IPS-11a (cell line): ENCODE measurements at regions not wholly inside any gene's neighbourhood (a gene's known extent, or its start where the extent isn't known, plus 50 kb on each side); places are given as distances from the start of the nearest gene placed in this dataset.

Experiments used
- H3K4me3 ChIP-seq: one replicate; pipeline ENCODE4 v1.5.1; 2013; ENCODE audit warnings: low read depth, low read length, control low read depth

GRCh38 chr2:64311948-64312621 lies 141.9 kb upstream of the LGALSL start:
- H3K4me3 ChIP-seq, result no peak overlapping the region

- H3K4me3 ChIP-seq, result no peak overlapping the region
Observed at GRCh38 chr2:64312622-64313397, 141.2 kb upstream of the LGALSL start.

- no peak overlapping the region for H3K4me3 ChIP-seq
Observed at GRCh38 chr2:64313398-64313723, 140.6 kb upstream of the LGALSL start.

- no peak overlapping the region for H3K4me3 ChIP-seq
Observed at GRCh38 chr2:64315291-64315960, 138.5 kb upstream of the LGALSL start.

GRCh38 chr2:64317707-64318475 lies 136.1 kb upstream of the LGALSL start:
- no peak overlapping the region for H3K4me3 ChIP-seq

GRCh38 chr2:64318476-64318748 lies 135.6 kb upstream of the LGALSL start:
- H3K4me3 ChIP-seq, result no peak overlapping the region

GRCh38 chr2:64319896-64320295 lies 134.1 kb upstream of the LGALSL start:
- no peak overlapping the region for H3K4me3 ChIP-seq

- no peak overlapping the region for H3K4me3 ChIP-seq
Observed at GRCh38 chr2:64322433-64322832, 131.5 kb upstream of the LGALSL start.

GRCh38 chr2:64323197-64323596 lies 130.8 kb upstream of the LGALSL start:
- no peak overlapping the region for H3K4me3 ChIP-seq

GRCh38 chr2:64324746-64325410 lies 129.1 kb upstream of the LGALSL start:
- no peak overlapping the region for H3K4me3 ChIP-seq

- H3K4me3 ChIP-seq, result no peak overlapping the region
Observed at GRCh38 chr2:64325477-64325851, 128.5 kb upstream of the LGALSL start.

- no peak overlapping the region for H3K4me3 ChIP-seq
Observed at GRCh38 chr2:64325852-64326577, 127.9 kb upstream of the LGALSL start.

- no peak overlapping the region for H3K4me3 ChIP-seq
Observed at GRCh38 chr2:64326578-64327050, 127.3 kb upstream of the LGALSL start.

GRCh38 chr2:64327129-64327509 lies 126.8 kb upstream of the LGALSL start:
- no peak overlapping the region for H3K4me3 ChIP-seq

- H3K4me3 ChIP-seq, result no peak overlapping the region
Observed at GRCh38 chr2:64327510-64328414, 126.2 kb upstream of the LGALSL start.

GRCh38 chr2:64328415-64328722 lies 125.6 kb upstream of the LGALSL start:
- no peak overlapping the region for H3K4me3 ChIP-seq

GRCh38 chr2:64328756-64329155 lies 125.2 kb upstream of the LGALSL start:
- no peak overlapping the region for H3K4me3 ChIP-seq

- no peak overlapping the region for H3K4me3 ChIP-seq
Observed at GRCh38 chr2:64329848-64330247, 124.1 kb upstream of the LGALSL start.

- H3K4me3 ChIP-seq, result no peak overlapping the region
Observed at GRCh38 chr2:64330281-64331113, 123.5 kb upstream of the LGALSL start.
